Stimulated activated CD8-positive, alpha-beta memory T cell treated with anti-CD3 and anti-CD28 coated beads, Interleukin-2, amount 100 ng/mL, for 48 hours (primary cell): ENCODE measurements at regions not wholly inside any gene's neighbourhood (a gene's known extent, or its start where the extent isn't known, plus 50 kb on each side); places are given as distances from the start of the nearest gene placed in this dataset.
"Not testable (repeated sequence)": the region's sequence is repeated elsewhere in the genome, so short reads cannot be mapped to it uniquely, and the experiment has no call there.

ENCODE experiments used
- DNase-seq, 2 donors: peaks; one replicate each; pipeline ENCODE4 v3.0.0-alpha.2; 2020; ENCODE audit warnings: low read depth in 2 of 2

DNA sequence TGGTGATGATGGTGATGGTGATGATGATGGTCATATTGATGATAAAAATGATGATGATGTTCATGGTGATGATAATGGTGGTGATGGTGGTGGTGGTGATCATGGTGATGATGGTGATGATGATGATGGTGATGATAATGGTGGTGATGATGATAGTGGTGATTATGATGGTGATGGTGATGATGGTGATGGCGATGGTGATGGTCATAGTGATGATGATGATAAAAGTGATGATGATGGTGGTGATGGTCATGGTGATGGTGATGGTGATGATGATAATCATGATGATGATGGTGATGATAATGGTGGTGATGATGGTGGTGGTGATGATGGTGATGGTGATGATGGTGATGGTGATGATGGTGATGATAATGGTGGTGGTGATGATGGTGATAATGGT is 478.7 kb downstream of the TYW1 start:
- no peak for DNase-seq

DNA sequence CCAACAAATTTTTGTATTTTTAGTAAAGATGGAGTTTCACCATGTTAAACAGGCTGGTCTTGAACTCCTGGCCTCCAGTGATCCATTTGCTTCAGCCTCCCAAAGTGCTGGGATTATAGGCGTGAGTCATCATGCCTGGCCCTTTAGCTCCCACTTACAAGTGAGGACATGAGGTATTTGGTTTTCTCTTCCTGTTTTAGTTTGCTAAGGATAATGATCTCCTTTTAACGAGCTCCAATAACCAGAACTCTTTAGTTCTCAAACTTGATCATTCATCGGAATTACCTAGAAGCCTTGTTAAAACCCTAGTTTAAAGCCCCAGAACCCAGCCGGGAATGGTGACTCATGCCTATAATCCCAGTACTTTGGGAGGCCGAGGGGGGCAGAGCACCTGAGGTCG is 481.4 kb downstream of the TYW1 start:
- DNase-seq: no peak

DNA sequence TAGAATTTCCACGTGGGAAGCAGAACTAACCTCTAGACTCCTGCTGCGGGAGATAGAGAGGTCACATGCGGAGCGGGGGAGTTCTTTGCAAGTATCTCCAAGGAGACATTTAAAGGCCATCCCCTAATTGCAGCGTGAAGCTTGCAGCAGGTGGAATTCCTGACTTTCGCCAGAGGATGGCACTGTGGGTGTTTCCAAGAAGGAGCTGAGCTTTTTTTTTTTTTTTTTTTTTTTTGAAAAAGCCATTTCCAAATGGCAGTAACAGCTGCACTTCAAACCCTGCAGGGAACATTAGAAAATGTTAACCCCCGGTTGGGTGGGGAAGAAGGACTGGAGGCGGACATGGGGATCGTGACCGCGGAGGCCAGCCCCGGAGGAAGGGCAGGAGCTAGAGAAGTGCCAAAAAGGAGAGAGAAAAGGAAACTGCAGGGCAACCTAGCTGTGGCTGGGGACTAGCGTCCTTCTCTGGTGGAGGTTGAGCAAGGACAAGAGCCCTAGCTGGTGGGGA is 487.7 kb downstream of the TYW1 start:
- DNase-seq: no peak

DNA sequence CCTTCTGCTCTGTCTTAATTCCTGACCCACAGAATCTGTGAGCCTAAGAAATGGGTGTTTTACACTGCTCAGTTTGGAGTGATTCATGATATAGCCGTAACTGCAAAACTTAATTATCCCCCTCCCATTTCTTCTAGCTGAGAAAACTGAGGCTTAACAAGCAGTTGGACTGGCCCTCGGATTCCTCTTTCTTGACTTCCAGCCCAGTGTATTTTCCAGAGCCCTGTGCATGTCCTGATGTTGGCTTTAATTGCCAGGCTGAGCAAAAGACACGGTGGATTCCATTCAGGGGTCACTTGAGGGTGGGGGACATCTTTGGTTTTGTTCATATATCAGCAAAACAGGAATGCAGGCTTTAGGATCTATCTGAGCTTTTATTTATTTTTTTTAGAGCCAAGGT is 489.8 kb downstream of the TYW1 start:
- no peak for DNase-seq

DNA sequence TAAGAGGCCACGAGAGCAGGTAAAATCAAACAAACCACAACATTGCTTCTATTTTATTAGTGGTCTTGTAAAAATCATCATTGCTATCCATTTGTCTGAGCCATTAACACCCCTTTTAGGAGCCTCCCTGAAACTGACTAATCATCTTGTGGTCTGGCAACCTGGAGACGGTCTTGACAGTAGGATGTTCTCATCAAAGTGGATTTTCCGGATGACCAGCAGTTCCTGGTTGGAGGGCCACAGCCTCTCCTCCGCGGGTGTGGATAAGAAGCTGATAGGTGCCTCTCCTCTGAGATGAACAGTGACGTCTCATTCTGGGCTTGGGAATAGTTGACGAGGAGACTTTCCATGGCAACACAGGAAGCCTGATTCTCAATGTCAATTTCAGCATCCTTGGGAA is 490.7 kb downstream of the TYW1 start:
- no peak for DNase-seq

DNA sequence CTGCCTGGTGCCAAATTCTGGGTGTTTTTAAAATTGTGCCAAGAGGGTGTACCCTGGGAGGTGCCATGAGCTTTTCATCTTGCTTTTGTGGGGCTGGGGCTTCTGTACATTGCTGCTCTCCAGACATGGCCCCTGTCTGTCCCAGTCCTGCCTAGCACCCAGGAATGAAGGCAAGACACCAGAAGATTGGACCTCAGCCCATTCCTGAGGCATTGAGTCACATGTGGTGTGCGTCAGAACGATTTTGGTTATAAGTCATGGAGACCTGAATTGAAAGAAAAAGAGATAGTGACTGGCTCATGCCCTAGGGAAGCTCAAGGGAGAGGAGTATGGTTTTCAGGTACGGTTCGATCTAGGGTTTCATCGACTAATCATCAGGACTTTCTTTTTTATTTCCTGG is 493.2 kb downstream of the TYW1 start:
- DNase-seq: no peak

DNA sequence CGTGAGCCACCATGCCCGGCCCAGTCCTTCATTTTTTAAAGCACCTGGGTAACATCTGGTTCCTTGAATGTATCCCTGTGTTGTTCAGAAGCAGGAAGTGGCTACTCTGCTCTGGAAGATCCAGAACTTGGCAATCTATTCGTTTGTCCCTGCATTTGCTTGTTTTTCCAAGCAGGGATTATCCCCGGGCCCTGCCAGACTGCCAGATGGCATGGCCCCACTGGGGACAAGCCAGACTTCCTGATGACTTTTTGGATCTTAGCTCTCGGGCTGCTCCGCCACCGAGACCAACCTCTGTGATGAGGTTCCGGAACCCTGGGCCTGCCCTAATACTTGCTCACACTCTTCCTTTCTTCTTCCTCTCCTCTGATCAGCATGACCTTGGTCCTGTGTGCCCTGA is 496.7 kb downstream of the TYW1 start:
- DNase-seq: no peak

DNA sequence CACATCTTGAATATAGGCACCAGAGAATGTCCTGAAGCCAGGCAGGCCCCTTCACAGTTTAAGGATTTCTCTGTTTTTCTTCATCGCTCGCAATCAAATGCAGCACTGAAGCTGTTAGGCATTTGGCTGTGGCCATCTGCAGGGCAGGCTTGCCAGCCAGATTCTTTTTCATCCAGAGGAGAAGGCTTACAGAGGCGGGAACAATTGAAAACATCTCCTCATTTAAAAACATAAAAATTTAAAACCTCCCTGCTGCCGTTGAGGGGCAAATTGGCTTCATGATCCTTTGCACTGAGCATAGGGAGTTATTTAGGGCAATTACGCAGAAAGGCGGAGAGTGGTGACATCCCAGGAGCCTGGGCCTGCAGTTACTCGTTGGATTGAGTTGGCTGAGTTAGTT is 500.0 kb downstream of the TYW1 start:
- no peak for DNase-seq

DNA sequence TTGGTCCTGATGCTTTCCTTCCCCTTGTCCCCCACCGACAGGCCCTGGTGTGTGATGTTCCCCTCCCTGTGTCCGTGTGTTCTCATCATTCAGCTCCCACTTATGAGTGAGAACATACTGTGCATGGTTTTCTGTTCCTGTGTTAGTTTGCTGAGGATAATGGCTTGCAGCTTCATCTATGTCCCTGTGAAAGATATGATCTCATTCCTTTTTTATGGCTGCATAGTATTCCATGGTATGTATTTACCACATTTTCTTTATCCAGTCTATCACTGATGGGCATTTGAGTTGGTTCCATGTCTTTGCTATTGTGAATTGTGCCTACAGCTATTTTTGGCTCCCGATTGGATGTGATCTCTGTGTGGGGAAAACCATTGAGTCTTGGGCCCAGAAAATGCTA is 501.3 kb downstream of the TYW1 start:
- not testable (repeated sequence) for DNase-seq

DNA sequence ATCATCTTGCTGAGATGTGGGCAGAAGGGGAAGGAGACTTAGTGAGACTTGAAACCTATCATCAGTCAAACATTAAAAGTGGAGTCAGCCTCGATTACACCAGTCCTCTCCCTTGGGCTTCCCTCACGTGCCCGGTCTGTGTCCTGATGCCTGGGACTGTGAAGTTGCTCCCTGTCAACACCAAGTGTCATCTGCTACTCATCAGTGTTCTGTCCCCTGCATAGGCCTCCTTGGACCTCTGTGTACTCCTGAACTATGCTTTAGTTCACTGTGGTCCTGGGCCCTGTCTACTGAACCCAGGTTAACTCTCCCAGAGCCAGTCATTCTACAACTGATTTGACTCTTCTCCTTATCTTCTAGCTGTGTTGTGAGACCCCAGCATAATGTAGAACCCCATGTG is 506.3 kb downstream of the TYW1 start:
- DNase-seq: no peak

DNA sequence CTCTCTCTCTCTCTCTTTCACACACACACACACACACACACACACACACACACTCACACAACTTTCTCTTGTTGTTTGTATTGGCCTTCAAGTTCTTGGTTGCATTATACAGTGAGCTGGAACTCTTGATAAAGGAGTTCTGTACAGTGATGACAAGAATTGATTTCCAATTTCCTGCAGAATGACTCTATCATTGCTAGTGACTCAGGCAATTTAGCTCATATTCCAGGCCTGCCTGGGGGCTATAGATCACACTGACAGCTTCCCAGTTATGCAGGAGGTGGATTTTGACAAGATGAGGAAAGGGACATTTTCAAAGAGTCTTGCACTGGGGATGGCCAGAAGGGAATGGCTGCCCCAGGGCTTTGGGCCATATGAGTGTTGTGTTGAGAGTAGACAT is 508.8 kb downstream of the TYW1 start:
- DNase-seq: no peak

DNA sequence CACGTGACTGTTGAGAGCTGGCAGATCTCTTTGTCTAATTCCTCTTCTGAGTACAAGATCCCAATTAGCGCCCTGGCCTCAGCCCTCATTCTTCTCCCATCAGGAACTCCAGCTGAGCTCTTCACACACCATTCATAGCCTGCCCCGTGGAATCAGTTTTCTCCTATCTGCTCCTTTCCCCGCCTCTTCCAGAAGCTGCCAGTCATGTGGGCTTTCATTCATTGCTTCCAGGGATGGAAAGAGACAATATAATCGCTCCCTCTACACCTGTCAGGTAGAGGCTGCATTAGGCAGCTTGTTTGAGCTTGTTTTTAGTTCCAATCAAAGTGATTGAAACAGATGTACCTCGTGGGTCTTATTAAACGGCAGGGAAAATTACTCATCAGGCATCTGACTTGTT is 515.8 kb downstream of the TYW1 start:
- no peak for DNase-seq

DNA sequence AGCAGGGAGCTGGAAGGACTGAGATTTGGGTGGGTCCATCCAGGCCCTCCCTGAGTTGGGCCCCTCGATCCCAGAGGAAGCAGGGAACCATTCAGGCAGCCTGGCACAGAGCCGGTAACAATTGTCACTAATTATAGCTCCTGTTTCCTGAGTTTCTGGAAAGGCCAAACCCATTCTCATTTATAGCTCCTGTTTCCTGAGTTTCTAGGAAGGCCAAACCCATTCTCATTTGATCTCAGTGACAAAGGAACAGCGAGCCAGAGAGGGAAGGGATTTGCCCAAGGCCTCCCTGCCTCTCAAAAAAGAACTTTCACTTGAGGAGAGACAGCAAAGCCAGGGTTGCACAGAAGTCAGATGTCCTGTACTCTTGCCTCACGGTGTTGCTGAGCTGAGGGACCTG is 521.9 kb downstream of the TYW1 start:
- DNase-seq: no peak

DNA sequence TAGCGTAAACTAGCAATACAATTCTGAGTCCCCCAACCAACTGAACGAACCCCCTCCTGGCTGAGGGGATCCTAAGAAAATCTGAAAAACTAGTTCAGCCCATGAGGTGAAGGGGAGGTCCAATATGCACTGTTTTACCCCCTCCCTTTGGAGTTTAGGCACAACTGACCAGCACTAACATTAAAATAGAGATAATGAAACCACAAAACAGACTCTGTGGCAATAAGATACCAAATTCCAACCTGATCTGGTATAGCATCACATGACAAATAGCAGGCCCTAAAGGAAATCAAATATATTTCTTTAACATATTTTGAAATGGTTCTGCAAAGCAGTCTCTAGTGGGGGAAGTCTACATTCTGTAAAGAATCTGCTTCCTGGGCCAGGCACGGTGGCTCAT is 522.5 kb downstream of the TYW1 start:
- no peak for DNase-seq

DNA sequence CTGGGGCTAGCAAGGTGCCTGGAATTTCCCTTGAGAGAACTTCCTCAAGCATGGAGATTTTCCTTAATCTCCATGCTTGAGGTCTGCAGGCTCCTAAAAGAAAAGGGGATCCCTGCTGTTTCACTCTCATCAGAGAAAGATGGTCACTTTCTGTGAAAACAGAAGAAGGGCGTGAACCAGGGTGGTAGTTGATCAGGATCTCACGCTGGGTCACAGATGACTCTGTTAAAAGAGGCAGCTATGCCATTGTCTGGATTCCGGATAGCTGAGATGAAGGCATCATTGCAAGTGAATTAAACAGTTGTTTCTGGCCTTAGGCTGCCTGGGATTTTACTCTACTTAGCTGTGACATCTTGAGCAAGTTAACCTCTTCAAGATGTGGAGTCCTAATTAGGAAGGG is 525.9 kb downstream of the TYW1 start:
- no peak for DNase-seq

DNA sequence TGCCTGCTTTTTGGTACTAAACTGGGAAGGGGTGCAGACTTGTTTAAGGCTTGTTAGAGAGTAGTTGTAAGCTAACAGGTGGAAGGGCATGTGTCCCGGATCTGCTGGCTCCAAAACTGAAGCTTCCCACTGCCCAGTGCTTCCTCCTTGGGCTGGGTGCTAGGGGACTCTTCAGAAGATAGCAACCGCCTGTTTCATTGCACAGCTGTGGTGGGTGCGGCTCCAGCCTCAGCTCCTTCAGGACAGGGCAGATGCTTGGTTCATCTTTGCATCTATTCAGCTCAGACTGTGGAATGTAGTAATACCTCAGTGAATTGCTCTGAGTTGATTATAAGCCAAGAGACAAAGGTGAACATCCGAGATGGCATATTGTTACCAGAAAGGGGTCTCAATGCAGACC is 527.1 kb downstream of the TYW1 start:
- no peak for DNase-seq

DNA sequence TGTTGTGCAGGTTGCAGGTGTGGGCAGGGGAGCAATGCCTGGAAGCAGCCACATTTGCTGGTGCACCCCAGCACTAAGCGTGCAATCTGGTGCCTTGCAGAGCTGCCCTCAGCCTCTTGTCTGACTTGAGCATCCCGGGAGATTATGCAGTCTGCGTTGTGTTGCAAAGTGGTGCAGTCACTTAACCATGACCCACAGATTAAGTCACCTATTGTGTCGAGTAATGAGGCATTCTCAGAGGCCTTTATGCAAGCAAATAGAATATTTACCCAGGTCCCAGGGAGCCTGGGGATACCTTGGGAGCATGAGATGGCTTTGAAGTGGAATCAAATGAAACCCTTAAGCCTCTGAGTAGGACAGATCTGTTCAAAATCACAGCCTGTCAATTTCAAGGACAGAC is 529.0 kb downstream of the TYW1 start:
- no peak for DNase-seq

DNA sequence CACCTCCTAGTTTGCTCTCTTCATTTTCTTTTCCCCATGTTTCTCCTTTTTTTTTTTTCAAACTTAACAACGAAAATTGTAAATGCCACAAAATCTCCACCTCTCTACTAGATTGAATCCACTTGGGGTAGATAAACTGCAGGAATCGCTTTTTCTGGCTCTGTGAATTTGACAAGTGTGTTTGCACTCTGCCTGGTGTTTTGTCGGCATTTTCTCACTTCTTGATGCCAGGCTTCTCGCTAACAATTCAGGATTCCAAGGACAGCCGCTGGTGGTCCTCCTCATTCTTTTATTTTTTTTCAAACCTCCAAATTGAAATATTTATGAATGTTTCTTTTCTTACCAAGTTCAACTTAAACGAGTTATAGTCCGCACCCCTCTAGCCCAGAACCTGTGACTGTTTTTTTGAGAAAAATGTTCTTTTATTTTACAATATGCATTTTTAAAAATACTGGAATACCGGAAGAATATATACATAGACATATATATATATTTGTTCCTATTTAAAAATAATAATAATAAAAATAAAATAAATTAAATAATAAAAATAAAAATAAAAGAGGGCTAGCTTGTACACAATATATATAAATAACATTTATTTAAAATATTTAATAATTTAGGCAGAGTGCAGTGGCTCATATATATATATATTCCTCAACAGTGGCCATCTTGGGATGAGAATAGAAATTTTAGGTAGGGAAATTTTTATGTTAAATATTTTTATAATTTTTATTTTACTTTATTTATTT is 538.8 kb downstream of the TYW1 start:
- no peak for DNase-seq

DNA sequence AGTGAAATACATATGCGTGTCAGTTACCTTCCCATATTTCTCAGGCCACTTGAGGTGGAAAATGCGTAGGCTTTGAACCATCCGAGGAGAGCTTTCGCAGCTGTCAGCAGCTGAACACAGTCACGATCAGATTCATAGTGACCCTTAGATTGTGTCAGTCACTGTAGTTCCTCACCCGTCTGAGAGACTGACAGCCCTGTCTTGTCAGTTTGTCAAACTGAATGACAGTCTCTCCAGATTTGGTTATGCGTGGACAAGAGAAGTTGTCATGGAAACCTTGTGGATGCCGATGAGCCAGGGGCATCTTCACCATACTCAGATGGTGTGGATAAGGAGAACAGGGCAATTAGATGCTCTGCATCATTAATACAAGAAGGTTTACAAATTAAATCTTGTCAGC is 546.3 kb downstream of the TYW1 start:
- DNase-seq: no peak

DNA sequence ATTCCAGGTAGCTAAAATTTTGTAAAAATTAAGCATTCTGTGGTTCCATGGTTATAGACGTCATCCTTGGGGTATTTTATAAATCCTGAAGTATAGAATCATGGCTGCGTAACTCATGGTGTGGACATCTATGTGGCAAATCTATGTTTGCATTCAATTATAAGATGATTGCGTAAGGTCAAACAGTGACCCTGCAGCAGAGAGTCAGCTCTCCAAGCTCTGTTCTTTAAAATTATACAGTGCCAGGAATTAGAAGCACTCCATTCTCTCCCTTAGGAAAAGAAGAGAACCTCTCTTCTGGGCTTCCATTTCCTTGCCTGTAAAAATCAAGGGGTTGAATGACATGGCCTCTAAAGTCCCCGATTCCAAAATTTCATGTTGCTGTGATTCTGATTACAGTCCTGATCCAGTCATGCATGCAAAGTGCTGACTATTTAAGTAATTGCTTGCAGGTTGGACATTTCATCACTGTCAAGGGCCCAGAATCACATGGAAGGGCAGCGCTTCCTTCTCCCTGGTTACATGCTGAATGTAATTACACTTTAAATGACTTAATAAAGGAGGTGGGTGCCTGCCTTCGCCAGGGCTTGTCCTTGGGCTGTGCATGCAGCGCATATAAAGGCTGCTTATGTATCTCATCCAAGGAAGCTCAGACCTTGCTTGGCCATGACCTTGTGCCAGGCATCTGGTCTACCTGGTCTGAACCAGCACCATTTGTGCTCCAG is 550.7 kb downstream of the TYW1 start:
- DNase-seq: no peak

DNA sequence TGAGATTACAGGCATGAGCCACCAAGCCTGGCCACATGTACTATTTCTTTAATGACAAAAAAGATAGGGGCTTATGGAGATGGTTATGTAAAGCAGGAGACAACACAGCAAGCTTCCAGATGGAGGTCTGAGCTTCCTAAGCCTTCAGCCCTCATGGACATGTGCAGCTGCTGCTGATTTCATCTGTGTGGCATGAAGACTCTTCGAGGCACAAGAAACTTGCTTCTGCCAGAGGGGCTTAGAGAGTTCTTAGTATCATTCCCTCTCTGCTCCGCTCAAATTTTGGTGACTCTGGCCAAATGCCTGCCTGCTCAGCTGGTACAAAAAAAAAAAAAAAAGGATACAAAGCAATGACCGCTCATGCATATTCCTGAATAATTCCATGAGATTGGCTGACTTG is 552.5 kb downstream of the TYW1 start:
- DNase-seq: no peak

DNA sequence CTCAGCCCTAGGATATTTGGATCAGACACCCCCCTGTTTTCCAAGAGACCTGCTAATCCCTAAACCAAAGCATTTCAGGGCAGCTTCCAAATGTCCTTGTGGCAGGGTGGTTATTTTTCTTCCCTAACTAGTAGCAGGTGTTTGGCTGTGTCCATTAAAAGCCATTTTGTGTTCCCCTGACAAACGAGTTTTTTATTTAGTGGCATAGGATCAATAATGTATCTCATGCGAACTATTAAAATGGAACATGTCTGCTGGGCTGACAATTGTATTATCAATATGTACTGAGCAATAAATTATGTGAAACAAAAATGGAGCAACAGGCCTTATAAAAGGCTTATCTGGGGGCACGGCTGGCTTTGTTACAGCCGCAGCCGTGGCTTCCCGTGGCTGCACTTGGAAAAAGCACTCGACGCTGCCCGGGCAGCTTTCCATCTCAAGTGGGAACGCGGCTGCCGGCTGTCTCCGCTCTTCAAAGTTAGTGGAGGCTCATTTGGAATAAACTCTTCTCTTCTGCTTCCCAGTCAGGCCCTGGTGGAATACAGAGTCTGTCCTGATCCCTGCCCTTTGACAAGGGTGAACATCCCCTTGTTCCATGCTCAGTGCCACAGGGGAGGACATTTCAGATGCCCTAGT is 554.3 kb downstream of the TYW1 start:
- no peak for DNase-seq

DNA sequence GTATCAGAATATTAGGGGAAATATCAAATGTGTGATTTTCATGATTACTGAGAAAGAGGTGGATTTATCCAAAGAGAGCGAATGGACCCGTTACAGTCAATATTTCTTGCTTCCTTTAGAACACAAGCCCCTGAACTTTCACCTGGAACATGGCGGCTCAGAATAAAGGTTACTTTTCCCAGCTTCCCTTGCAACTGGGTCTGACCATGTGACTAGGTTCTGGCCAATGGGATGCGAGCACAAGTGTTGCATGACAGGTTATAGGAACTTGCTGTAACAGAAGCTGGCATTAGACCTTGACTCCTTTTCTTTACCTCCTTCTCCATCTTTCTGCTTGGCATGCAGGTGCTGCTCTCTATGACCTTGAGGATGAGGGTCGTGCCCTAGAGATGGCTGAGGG is 556.1 kb downstream of the TYW1 start:
- DNase-seq: no peak
